IMR-90 (cell line): ENCODE measurements at regions not wholly inside any gene's neighbourhood (a gene's known extent, or its start where the extent isn't known, plus 50 kb on each side); places are given as distances from the start of the nearest gene placed in this dataset.

Experiments
- ATAC-seq: fragments of 200-7000 bp; cut with Tn5 transposase; 2 replicates; pipeline ENCODE4 v1.9.1; 2020; ENCODE audit warnings: low read depth, mild to moderate bottlenecking, moderate library complexity
- BruUV-seq: library from RNA; stranded (reverse); fragments of 400-500 nt; replicated peaks from 2 replicates; lab custom pipeline; 2021; lab: Mats Ljungman, UMichigan
- CTCF ChIA-PET: fragments of 300-600 bp; formaldehyde crosslinking; extraction: SDS; loops from one replicate; lab custom pipeline; 2021; ENCODE audit warnings: antibody characterized with exemption; lab: Yijun Ruan, JAX
- POLR2A ChIA-PET: fragments of 300-600 bp; sonication (Branson Sonifier 250); formaldehyde crosslinking; loops from one replicate; lab custom pipeline; 2022; ENCODE audit warnings: antibody characterized with exemption; ENCODE audit not compliant: unreplicated experiment; lab: Charles Lee
- DNase-seq: peaks from one replicate; pipeline ENCODE4 v3.0.0; 2013
- H2AFZ ChIP-seq: replicated peaks from 2 replicates; pipeline ENCODE3; 2013; ENCODE audit warnings: low read length, mild to moderate bottlenecking; ENCODE audit not compliant: poor library complexity
- H2AK5ac ChIP-seq: 2 replicates; pipeline ENCODE4 v1.6.1; 2013; ENCODE audit warnings: low read depth, low read length, inconsistent platforms
- H2AK9ac ChIP-seq: replicated peaks from 2 replicates; pipeline ENCODE3; 2013; ENCODE audit warnings: mild to moderate bottlenecking, low read depth, low read length, moderate library complexity; ENCODE audit not compliant: poor library complexity
- H2BK120ac ChIP-seq: 2 replicates; pipeline ENCODE4 v1.6.1; 2013; ENCODE audit warnings: low read depth, low read length, inconsistent platforms
- H2BK15ac ChIP-seq: 3 replicates; pipeline ENCODE4 v1.6.1; 2013; ENCODE audit warnings: low read depth, low read length, inconsistent platforms
- H2BK20ac ChIP-seq: 2 replicates; pipeline ENCODE4 v1.6.1; 2013; ENCODE audit warnings: low read depth, mild to moderate bottlenecking, inconsistent platforms, low read length, moderate library complexity
- H2BK5ac ChIP-seq: 2 replicates; pipeline ENCODE4 v1.6.1; 2013; ENCODE audit warnings: mild to moderate bottlenecking, low read depth, low read length, inconsistent platforms; ENCODE audit not compliant: poor library complexity, severe bottlenecking
- H3K14ac ChIP-seq: replicated peaks from 2 replicates; pipeline ENCODE4 v1.6.1; 2013; ENCODE audit warnings: low read depth, low read length, inconsistent platforms
- H3K18ac ChIP-seq: 2 replicates; pipeline ENCODE4 v1.6.1; 2013; ENCODE audit warnings: low read depth, low read length, control low read depth
- H3K23ac ChIP-seq: 2 replicates; pipeline ENCODE4 v1.6.1; 2013; ENCODE audit warnings: low read depth, low read length, inconsistent platforms
- H3K27ac ChIP-seq: 2 replicates; pipeline ENCODE4 v1.5.1; 2013; ENCODE audit warnings: mild to moderate bottlenecking, control low read depth, low read length; ENCODE audit not compliant: insufficient read depth
- H3K27me3 ChIP-seq: 2 replicates; pipeline ENCODE4 v1.6.1; 2013; ENCODE audit warnings: low read length; ENCODE audit not compliant: control insufficient read depth, insufficient read depth
- H3K36me3 ChIP-seq: 2 replicates; pipeline ENCODE4 v1.6.1; 2013; ENCODE audit warnings: low read length, mixed read lengths; ENCODE audit not compliant: control insufficient read depth, insufficient read depth
- H3K4ac ChIP-seq: 2 replicates; pipeline ENCODE4 v1.6.1; 2013; ENCODE audit warnings: low read depth, low read length, inconsistent platforms
- H3K4me1 ChIP-seq: 2 replicates; pipeline ENCODE4 v1.6.1; 2013; ENCODE audit warnings: low read length, mixed read lengths; ENCODE audit not compliant: control insufficient read depth, insufficient read depth
- H3K4me2 ChIP-seq: 2 replicates; pipeline ENCODE4 v1.6.1; 2013; ENCODE audit warnings: low read depth, mild to moderate bottlenecking, control low read depth, low read length, moderate library complexity
- H3K4me3 ChIP-seq: 2 replicates; pipeline ENCODE4 v1.5.1; 2013; ENCODE audit warnings: low read depth, mild to moderate bottlenecking, control low read depth, low read length, moderate library complexity; ENCODE audit not compliant: insufficient read depth
- H3K56ac ChIP-seq: 2 replicates; pipeline ENCODE4 v1.6.1; 2013; ENCODE audit warnings: low read length, inconsistent platforms; ENCODE audit not compliant: insufficient read depth; ENCODE audit errors: extremely low read depth
- H3K79me1 ChIP-seq, 2 experiments: 2 replicates each; pipeline ENCODE4 v1.6.1; 2013; ENCODE audit warnings: low read length in 2 of 2, inconsistent platforms in 1 of 2, low read depth in 1 of 2
- H3K9ac ChIP-seq: 2 replicates; pipeline ENCODE4 v1.6.1; 2013; ENCODE audit warnings: low read depth, low read length, control low read depth
- H3K9me1 ChIP-seq: 2 replicates; pipeline ENCODE4 v1.6.1; 2013; ENCODE audit warnings: low read length, inconsistent platforms; ENCODE audit not compliant: insufficient read depth
- H3K9me3 ChIP-seq: 2 replicates; pipeline ENCODE4 v1.6.1; 2013; ENCODE audit warnings: low read length; ENCODE audit not compliant: control insufficient read depth, insufficient read depth
- H4K20me1 ChIP-seq: 2 replicates; pipeline ENCODE4 v1.6.1; 2013; ENCODE audit warnings: low read length, inconsistent platforms; ENCODE audit not compliant: insufficient read depth
- H4K5ac ChIP-seq: 2 replicates; pipeline ENCODE4 v1.6.1; 2013; ENCODE audit warnings: mild to moderate bottlenecking, low read depth, low read length, control low read depth
- H4K8ac ChIP-seq, 2 experiments: 2 replicates each; pipeline ENCODE4 v1.6.1; 2013; ENCODE audit warnings: low read depth in 2 of 2, low read length in 2 of 2, control low read depth in 1 of 2, inconsistent platforms in 1 of 2
- H4K91ac ChIP-seq: 2 replicates; pipeline ENCODE4 v1.6.1; 2013; ENCODE audit warnings: low read depth, low read length, inconsistent platforms; ENCODE audit not compliant: insufficient read depth
- BHLHE40 ChIP-seq: fragments of 150-350 bp; IDR thresholded peaks from 2 replicates; pipeline ENCODE4 v1.6.1; 2016; ENCODE audit warnings: mild to moderate bottlenecking, low read depth, low read length
- CEBPB ChIP-seq: IDR thresholded peaks from 2 replicates; pipeline ENCODE4 v1.6.1; 2012; ENCODE audit warnings: low read depth, low read length, improper control_type of control experiment
- CHD1 ChIP-seq: IDR thresholded peaks from 2 replicates; pipeline ENCODE4 v1.6.1; 2012; ENCODE audit warnings: low read depth, low read length, improper control_type of control experiment
- FOS ChIP-seq: fragments of 150-350 bp; IDR thresholded peaks from 2 replicates; pipeline ENCODE4 v1.6.1; 2016; ENCODE audit warnings: low read depth, low read length
- MAFK ChIP-seq: IDR thresholded peaks from 2 replicates; pipeline ENCODE4 v1.6.1; 2012; ENCODE audit warnings: low read depth, low read length, improper control_type of control experiment
- MXI1 ChIP-seq: IDR thresholded peaks from 2 replicates; pipeline ENCODE4 v1.6.1; 2012; ENCODE audit warnings: low read depth, mild to moderate bottlenecking, low read length, moderate library complexity, borderline replicate concordance
- NFE2L2 ChIP-seq: fragments of 150-350 bp; IDR thresholded peaks from 2 replicates; pipeline ENCODE4 v1.6.1; 2016; ENCODE audit warnings: low read depth, mild to moderate bottlenecking, low read length
- POLR2A ChIP-seq: IDR thresholded peaks from 2 replicates; pipeline ENCODE4 v1.6.1; 2012; ENCODE audit warnings: mild to moderate bottlenecking, low read depth, low read length
- RAD21 ChIP-seq: IDR thresholded peaks from 2 replicates; pipeline ENCODE4 v1.6.1; 2012; ENCODE audit warnings: low read length, improper control_type of control experiment
- RCOR1 ChIP-seq: IDR thresholded peaks from 2 replicates; pipeline ENCODE4 v1.6.1; 2012; ENCODE audit warnings: mild to moderate bottlenecking, low read length, improper control_type of control experiment; ENCODE audit not compliant: insufficient replicate concordance
- RFX5 ChIP-seq: IDR thresholded peaks from 2 replicates; pipeline ENCODE4 v1.8.0; 2012; ENCODE audit warnings: low read depth, mild to moderate bottlenecking, low read length, moderate library complexity
- SMC3 ChIP-seq: fragments of 150-350 bp; IDR thresholded peaks from 2 replicates; pipeline ENCODE4 v1.6.1; 2016; ENCODE audit warnings: low read depth, mild to moderate bottlenecking, antibody characterized with exemption, low read length, moderate library complexity
- USF2 ChIP-seq: fragments of 150-350 bp; IDR thresholded peaks from 2 replicates; pipeline ENCODE4 v1.6.1; 2017; ENCODE audit warnings: mild to moderate bottlenecking, antibody characterized with exemption, low read length, low read depth
- WGBS, 2 experiments: methylation state at CpG; one replicate each; pipeline versions ENCODE4 v1.1.5 to v1.1.7; 2013; ENCODE audit warnings: missing lambda C conversion rate in 2 of 2; ENCODE audit not compliant: insufficient read length in 1 of 2; ENCODE audit errors: extremely low coverage in 2 of 2; 5-methylcytosine and 5-hydroxymethylcytosine counted together
- dilution Hi-C: fragments of 300-500 bp; cut with HindIII; formaldehyde crosslinking; loops from one replicate; pipeline ENCODE4 v1.14.3; 2018; ENCODE audit warnings: low sequenced_read_pairs; ENCODE audit not compliant: unreplicated experiment
- in situ Hi-C: fragments of 300-500 bp; cut with MboI; formaldehyde crosslinking; loops from 3 replicates; pipeline ENCODE4 v1.14.3; 2019; ENCODE audit warnings: low sequenced_read_pairs, inconsistent platforms, mixed read lengths
- intact Hi-C: fragments of 100-400 bp; cut with micrococcal nuclease; formaldehyde crosslinking; loops from 2 replicates; pipeline ENCODE4 v1.10.0; 2022
- TF ChIP-seq, protein P1 (sequence below): conservative IDR thresholded peaks from 2 replicates; pipeline ENCODE4 v1.5.1; 2012; ENCODE audit warnings: mild to moderate bottlenecking, low read depth, low read length, improper control_type of control experiment

DNA sequence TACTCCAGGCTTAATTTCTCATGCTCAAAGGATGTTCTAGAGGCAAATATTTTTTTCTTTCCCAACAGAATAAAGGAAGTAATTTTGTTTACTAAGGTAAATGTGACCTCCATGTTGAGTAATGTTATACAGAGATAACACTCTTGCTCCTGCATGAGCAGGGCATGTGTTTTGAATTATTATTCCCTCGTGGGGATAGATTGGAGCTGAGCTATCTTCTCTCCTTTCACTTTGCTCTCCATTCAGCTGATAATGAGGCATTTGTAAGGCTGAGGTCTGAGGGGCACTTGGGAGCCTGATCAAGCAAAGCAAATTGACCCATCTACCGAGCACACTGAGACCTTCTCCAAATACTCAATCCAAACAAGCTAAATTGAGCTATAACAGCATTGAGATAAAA is 50.7 kb upstream of the GHITM start:
- Histone ChIP-seq H3K9ac (no peak overlapping the region), H2AK5ac (no peak overlapping the region), H3K4me2 (no peak overlapping the region), H3K27me3 (no peaks in the 10 kb centered on the region), H3K23ac (no peak overlapping the region), H3K56ac (no peak overlapping the region), H2BK20ac (no peak overlapping the region), H3K4me1 (no peaks in the 10 kb centered on the region), H4K8ac (no peak overlapping the region), H3K18ac (no peak overlapping the region), H2AFZ (no peak overlapping the region), H2BK5ac (no peak overlapping the region), H3K4me3 (no peak overlapping the region), H3K14ac (no peak overlapping the region), H3K36me3 (no peaks in the 10 kb centered on the region), H3K27ac (no peak overlapping the region), H3K9me1 (no peaks in the 10 kb centered on the region), H2AK9ac (no peak overlapping the region), H4K5ac (no peak overlapping the region), H3K9me3 (no peaks in the 10 kb centered on the region), H2BK15ac (no peak overlapping the region), H4K20me1 (no peaks in the 10 kb centered on the region), H3K4ac (no peak overlapping the region), H2BK120ac (no peak overlapping the region), H4K91ac (no peak overlapping the region), H3K79me1 (no peaks in the 10 kb centered on the region)
- no peak for DNase-seq
- POLR2A ChIA-PET: no interaction called here
- in situ Hi-C loops: no loop called here
- no peak for ATAC-seq
- no CpG with 5 or more reads among the region's 2 CpGs for WGBS, 2 experiments
- intact Hi-C loops: no loop called here
- BruUV-seq: no TSS peak
- CTCF ChIA-PET: no interaction called here
- TF ChIP-seq USF2 (no peak), RFX5 (no peak), RAD21 (no peak), CHD1 (no peak), MAFK (no peak), MXI1 (no peak), CEBPB (no peak), POLR2A (no peak), SMC3 (no peak), BHLHE40 (no peak), NFE2L2 (no peak), FOS (no peak), RCOR1 (no peak)
- TF ChIP-seq, protein P1, sequence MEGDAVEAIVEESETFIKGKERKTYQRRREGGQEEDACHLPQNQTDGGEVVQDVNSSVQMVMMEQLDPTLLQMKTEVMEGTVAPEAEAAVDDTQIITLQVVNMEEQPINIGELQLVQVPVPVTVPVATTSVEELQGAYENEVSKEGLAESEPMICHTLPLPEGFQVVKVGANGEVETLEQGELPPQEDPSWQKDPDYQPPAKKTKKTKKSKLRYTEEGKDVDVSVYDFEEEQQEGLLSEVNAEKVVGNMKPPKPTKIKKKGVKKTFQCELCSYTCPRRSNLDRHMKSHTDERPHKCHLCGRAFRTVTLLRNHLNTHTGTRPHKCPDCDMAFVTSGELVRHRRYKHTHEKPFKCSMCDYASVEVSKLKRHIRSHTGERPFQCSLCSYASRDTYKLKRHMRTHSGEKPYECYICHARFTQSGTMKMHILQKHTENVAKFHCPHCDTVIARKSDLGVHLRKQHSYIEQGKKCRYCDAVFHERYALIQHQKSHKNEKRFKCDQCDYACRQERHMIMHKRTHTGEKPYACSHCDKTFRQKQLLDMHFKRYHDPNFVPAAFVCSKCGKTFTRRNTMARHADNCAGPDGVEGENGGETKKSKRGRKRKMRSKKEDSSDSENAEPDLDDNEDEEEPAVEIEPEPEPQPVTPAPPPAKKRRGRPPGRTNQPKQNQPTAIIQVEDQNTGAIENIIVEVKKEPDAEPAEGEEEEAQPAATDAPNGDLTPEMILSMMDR: no peak
- dilution Hi-C loops: no loop called here
